IMR-90 (cell line): ENCODE measurements at regions not wholly inside any gene's neighbourhood (a gene's known extent, or its start where the extent isn't known, plus 50 kb on each side); places are given as distances from the start of the nearest gene placed in this dataset.

ENCODE experiments used
- CEBPB ChIP-seq: IDR thresholded peaks from 2 replicates; pipeline ENCODE4 v1.6.1; 2012; ENCODE audit warnings: low read depth, low read length, improper control_type of control experiment
- FOS ChIP-seq: fragments of 150-350 bp; IDR thresholded peaks from 2 replicates; pipeline ENCODE4 v1.6.1; 2016; ENCODE audit warnings: low read depth, low read length
- MAFK ChIP-seq: IDR thresholded peaks from 2 replicates; pipeline ENCODE4 v1.6.1; 2012; ENCODE audit warnings: low read depth, low read length, improper control_type of control experiment
- MXI1 ChIP-seq: IDR thresholded peaks from 2 replicates; pipeline ENCODE4 v1.6.1; 2012; ENCODE audit warnings: low read depth, mild to moderate bottlenecking, low read length, moderate library complexity, borderline replicate concordance
- NFE2L2 ChIP-seq: fragments of 150-350 bp; IDR thresholded peaks from 2 replicates; pipeline ENCODE4 v1.6.1; 2016; ENCODE audit warnings: low read depth, mild to moderate bottlenecking, low read length
- POLR2A ChIP-seq: IDR thresholded peaks from 2 replicates; pipeline ENCODE4 v1.6.1; 2012; ENCODE audit warnings: mild to moderate bottlenecking, low read depth, low read length
- RAD21 ChIP-seq: IDR thresholded peaks from 2 replicates; pipeline ENCODE4 v1.6.1; 2012; ENCODE audit warnings: low read length, improper control_type of control experiment
- RCOR1 ChIP-seq: IDR thresholded peaks from 2 replicates; pipeline ENCODE4 v1.6.1; 2012; ENCODE audit warnings: mild to moderate bottlenecking, low read length, improper control_type of control experiment; ENCODE audit not compliant: insufficient replicate concordance
- TF ChIP-seq, protein P1 (sequence below): conservative IDR thresholded peaks from 2 replicates; pipeline ENCODE4 v1.5.1; 2012; ENCODE audit warnings: mild to moderate bottlenecking, low read depth, low read length, improper control_type of control experiment
- TF ChIP-seq, protein P2 (sequence below): fragments of 150-350 bp; IDR thresholded peaks from 2 replicates; pipeline ENCODE4 v1.6.1; 2016; ENCODE audit warnings: low read depth, mild to moderate bottlenecking, low read length, moderate library complexity, borderline replicate concordance
- TF ChIP-seq, protein P3 (sequence below): fragments of 150-350 bp; IDR thresholded peaks from 2 replicates; pipeline ENCODE4 v1.6.1; 2017; ENCODE audit warnings: mild to moderate bottlenecking, antibody characterized with exemption, low read length, low read depth

DNA sequence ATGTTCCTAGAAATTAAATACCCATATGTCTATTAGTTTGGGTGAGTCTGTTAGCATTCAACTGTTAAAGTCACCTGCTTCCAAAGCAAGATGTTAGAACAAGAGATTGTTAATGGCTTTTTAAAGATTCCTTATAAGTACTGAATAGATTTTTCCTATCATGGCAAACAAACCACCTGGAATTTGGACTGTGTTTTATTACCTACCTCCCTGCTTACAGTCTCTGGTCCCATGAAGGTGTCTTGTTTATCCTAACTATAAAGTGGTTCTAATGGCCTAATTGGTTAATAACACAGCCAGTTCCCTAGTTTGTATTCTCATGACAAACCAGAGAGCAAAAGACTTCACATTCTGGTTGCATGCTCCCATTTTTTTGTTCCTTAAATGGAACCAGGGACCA lies 149.5 kb downstream of the PPP1R2C start:
- TF ChIP-seq, protein P1, sequence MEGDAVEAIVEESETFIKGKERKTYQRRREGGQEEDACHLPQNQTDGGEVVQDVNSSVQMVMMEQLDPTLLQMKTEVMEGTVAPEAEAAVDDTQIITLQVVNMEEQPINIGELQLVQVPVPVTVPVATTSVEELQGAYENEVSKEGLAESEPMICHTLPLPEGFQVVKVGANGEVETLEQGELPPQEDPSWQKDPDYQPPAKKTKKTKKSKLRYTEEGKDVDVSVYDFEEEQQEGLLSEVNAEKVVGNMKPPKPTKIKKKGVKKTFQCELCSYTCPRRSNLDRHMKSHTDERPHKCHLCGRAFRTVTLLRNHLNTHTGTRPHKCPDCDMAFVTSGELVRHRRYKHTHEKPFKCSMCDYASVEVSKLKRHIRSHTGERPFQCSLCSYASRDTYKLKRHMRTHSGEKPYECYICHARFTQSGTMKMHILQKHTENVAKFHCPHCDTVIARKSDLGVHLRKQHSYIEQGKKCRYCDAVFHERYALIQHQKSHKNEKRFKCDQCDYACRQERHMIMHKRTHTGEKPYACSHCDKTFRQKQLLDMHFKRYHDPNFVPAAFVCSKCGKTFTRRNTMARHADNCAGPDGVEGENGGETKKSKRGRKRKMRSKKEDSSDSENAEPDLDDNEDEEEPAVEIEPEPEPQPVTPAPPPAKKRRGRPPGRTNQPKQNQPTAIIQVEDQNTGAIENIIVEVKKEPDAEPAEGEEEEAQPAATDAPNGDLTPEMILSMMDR = no peak
- TF ChIP-seq POLR2A (no peak), MXI1 (no peak), RAD21 (no peak), RCOR1 (no peak), MAFK (no peak), CEBPB (no peak), NFE2L2 (no peak), FOS (no peak)
- TF ChIP-seq, protein P2, sequence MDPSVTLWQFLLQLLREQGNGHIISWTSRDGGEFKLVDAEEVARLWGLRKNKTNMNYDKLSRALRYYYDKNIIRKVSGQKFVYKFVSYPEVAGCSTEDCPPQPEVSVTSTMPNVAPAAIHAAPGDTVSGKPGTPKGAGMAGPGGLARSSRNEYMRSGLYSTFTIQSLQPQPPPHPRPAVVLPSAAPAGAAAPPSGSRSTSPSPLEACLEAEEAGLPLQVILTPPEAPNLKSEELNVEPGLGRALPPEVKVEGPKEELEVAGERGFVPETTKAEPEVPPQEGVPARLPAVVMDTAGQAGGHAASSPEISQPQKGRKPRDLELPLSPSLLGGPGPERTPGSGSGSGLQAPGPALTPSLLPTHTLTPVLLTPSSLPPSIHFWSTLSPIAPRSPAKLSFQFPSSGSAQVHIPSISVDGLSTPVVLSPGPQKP = no peak
- TF ChIP-seq, protein P3, sequence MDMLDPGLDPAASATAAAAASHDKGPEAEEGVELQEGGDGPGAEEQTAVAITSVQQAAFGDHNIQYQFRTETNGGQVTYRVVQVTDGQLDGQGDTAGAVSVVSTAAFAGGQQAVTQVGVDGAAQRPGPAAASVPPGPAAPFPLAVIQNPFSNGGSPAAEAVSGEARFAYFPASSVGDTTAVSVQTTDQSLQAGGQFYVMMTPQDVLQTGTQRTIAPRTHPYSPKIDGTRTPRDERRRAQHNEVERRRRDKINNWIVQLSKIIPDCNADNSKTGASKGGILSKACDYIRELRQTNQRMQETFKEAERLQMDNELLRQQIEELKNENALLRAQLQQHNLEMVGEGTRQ = no peak
